C4-2B (cell line): ENCODE measurements at regions not wholly inside any gene's neighbourhood (a gene's known extent, or its start where the extent isn't known, plus 50 kb on each side); places are given as distances from the start of the nearest gene placed in this dataset.

Experiments
- H3K27ac ChIP-seq: fragments of 450-650 bp; 2 replicates; pipeline ENCODE4 v1.5.1; 2017
- ZFX ChIP-seq: fragments of 450-650 bp; IDR thresholded peaks from 2 replicates; pipeline ENCODE4 v1.6.1; 2017
- TF ChIP-seq, protein P1 (sequence below): fragments of 450-650 bp; conservative IDR thresholded peaks from 2 replicates; pipeline ENCODE4 v1.5.1; 2017; ENCODE audit warnings: mild to moderate bottlenecking

DNA sequence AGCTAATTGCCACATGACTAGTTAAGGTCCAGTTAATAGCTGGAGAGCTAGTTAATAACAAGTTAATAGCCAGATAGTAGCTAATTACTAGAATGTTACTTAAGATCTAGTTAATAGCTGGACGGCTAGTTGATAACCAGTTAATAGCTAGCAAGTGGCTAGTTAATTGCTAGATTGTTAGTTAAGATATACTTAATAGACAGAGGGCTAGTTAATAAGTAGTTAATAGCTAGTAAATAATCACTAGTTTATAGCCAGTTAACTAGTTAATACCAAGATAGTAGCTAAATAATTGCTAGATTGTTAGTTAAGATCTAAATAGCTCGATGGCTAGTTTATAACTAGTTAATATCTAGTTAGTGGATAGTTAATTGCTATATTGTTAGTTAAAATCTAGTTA lies 632.6 kb upstream of the CT83 start:
- TF ChIP-seq, protein P1, sequence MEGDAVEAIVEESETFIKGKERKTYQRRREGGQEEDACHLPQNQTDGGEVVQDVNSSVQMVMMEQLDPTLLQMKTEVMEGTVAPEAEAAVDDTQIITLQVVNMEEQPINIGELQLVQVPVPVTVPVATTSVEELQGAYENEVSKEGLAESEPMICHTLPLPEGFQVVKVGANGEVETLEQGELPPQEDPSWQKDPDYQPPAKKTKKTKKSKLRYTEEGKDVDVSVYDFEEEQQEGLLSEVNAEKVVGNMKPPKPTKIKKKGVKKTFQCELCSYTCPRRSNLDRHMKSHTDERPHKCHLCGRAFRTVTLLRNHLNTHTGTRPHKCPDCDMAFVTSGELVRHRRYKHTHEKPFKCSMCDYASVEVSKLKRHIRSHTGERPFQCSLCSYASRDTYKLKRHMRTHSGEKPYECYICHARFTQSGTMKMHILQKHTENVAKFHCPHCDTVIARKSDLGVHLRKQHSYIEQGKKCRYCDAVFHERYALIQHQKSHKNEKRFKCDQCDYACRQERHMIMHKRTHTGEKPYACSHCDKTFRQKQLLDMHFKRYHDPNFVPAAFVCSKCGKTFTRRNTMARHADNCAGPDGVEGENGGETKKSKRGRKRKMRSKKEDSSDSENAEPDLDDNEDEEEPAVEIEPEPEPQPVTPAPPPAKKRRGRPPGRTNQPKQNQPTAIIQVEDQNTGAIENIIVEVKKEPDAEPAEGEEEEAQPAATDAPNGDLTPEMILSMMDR: no peak
- no peak for TF ChIP-seq ZFX
- H3K27ac ChIP-seq: no peak overlapping the region

- no peak for TF ChIP-seq ZFX
- TF ChIP-seq, protein P1: no peak
Measured at GRCh38 chrX:117094149-117094548, 631.4 kb upstream of the CT83 start.

DNA sequence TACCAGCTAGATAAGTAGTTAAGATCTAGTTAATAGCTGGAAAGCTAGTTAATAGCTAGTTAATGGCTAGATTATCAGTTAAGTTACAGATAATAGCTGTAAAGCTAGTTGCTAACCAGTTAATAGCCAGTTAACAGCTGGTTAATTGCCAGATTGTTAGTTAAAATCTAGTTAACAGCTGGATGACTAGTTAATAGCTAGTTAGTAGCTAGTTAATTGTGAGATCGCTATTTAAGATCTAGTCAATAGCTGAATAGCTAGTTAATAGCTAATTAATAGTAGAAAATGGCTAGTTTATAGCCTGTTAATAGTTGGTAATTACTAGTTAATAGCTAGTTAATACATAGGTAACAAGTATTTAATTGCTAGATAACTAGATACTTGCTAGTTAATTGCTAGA lies 630.5 kb upstream of the CT83 start:
- no peak for TF ChIP-seq ZFX
- TF ChIP-seq, protein P1: no peak
- no peak overlapping the region for H3K27ac ChIP-seq

More at GRCh38 chrX:117094149-117094548, 631.4 kb upstream of the CT83 start:
- H3K27ac ChIP-seq: no peak overlapping the region

DNA sequence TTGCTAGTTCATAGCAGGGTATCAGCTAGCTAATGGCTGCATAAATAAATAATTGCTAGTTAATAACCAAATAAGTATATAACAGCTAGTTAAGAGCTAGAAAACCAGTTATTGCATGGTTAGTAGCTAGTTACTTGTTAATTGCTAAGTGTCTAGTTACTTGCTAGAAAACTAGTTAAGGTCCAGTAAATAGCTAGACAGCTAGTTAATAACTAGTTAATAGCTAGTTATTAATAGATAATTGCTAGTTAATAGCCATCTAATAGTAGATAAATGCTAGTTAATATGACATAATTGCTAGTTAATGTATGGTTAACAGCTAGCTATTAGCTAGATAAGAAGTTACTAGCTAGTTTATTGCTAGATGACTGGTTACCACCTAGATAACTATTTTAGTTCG lies 629.9 kb upstream of the CT83 start:
- TF ChIP-seq, protein P1: no peak
- no peak for TF ChIP-seq ZFX
- H3K27ac ChIP-seq: no peak overlapping the region

- H3K27ac ChIP-seq: no peak overlapping the region
- no peak for TF ChIP-seq ZFX
- TF ChIP-seq, protein P1: no peak
Measured at GRCh38 chrX:117063224-117063623, 600.4 kb upstream of the CT83 start.

GRCh38 chrX:117059848-117060247 lies 597.1 kb upstream of the CT83 start:
- no peak overlapping the region for H3K27ac ChIP-seq
- TF ChIP-seq, protein P1: no peak
- TF ChIP-seq ZFX: no peak

- TF ChIP-seq, protein P1: no peak
- no peak for TF ChIP-seq ZFX
- H3K27ac ChIP-seq: no peak overlapping the region
Measured at GRCh38 chrX:117053260-117053659, 590.5 kb upstream of the CT83 start.
